HepG2 (cell line): ENCODE measurements at regions not wholly inside any gene's neighbourhood (a gene's known extent, or its start where the extent isn't known, plus 50 kb on each side); places are given as distances from the start of the nearest gene placed in this dataset.

Experiments
- ATAC-seq: fragments of 200-7000 bp; cut with Tn5 transposase; 3 replicates; pipeline ENCODE4 v1.9.1; 2020; ENCODE audit warnings: mild to moderate bottlenecking, moderate library complexity
- BruUV-seq: library from RNA; stranded (reverse); fragments of 400-500 nt; replicated peaks from 2 replicates; lab custom pipeline; 2021; lab: Mats Ljungman, UMichigan
- CTCF ChIA-PET: fragments of 300-600 bp; formaldehyde crosslinking; extraction: SDS; loops from one replicate; lab custom pipeline; 2021; ENCODE audit warnings: low total read pairs, inconsistent platforms, low intra/inter-chr PET ratio; lab: Yijun Ruan, JAX
- POLR2A ChIA-PET: fragments of 350-600 bp; sonication (Branson Sonifier 250); formaldehyde crosslinking; loops from one replicate; lab custom pipeline; 2020; ENCODE audit warnings: antibody characterized with exemption, inconsistent platforms; lab: Yijun Ruan, JAX
- DNase-seq: peaks from one replicate; pipeline ENCODE4 v3.0.0-alpha.2; 2015; ENCODE audit warnings: low spot score
- FAIRE-seq: peaks from 3 replicates; lab custom pipeline; 2011; peaks lifted over from hg19 to GRCh38; lab: Jason Lieb, UNC
- H2AFZ ChIP-seq: one replicate; pipeline ENCODE4 v1.6.1; 2011; ENCODE audit warnings: low read length, inconsistent platforms
- H3K27ac ChIP-seq: fragments of 300-600 bp; 3 replicates; pipeline ENCODE4 v1.8.0; 2011; ENCODE audit warnings: mixed run types, mild to moderate bottlenecking, mixed read lengths, low read length, inconsistent platforms; ENCODE audit not compliant: insufficient read depth; ENCODE audit errors: extremely low read length
- H3K27me3 ChIP-seq, 2 experiments: fragments of 200-600 bp in 1 of 2; 2 replicates in 1 of 2; 3 replicates in 1 of 2; pipeline versions ENCODE4 v1.6.0 to v1.8.0; 2011; ENCODE audit warnings: low read length in 2 of 2, mild to moderate bottlenecking in 2 of 2, moderate library complexity in 2 of 2, inconsistent platforms in 1 of 2; ENCODE audit not compliant: insufficient read depth in 2 of 2, control insufficient read depth in 1 of 2
- H3K36me3 ChIP-seq, 2 experiments: fragments of 200-600 bp in 1 of 2; replicated peaks in 1 of 2; 2 replicates in 1 of 2; 3 replicates in 1 of 2; pipeline versions ENCODE4 v1.5.1 to v1.8.0; 2011; ENCODE audit warnings: low read length in 2 of 2, inconsistent platforms in 1 of 2; ENCODE audit not compliant: insufficient read depth in 2 of 2, control insufficient read depth in 1 of 2
- H3K4me1 ChIP-seq: 2 replicates; pipeline ENCODE4 v1.5.1; 2012; ENCODE audit warnings: low read length, inconsistent platforms; ENCODE audit not compliant: insufficient read depth
- H3K4me2 ChIP-seq: 2 replicates; pipeline ENCODE4 v1.6.0; 2011; ENCODE audit warnings: low read depth, low read length, inconsistent platforms
- H3K4me3 ChIP-seq, 3 experiments: fragments of 200-600 bp in 1 of 3; sonication (generic), shearing (Covaris generic) in 1 of 3; replicated peaks in 1 of 3; 2 replicates each; pipeline ENCODE4 v1.5.1; 2011 to 2016; ENCODE audit warnings: low read length in 3 of 3, inconsistent platforms in 2 of 3, low read depth in 2 of 3, mild to moderate bottlenecking in 2 of 3, control low read depth in 1 of 3, mixed read lengths in 1 of 3; ENCODE audit not compliant: insufficient read depth in 1 of 3
- H3K79me2 ChIP-seq: one replicate; pipeline ENCODE4 v1.6.1; 2011; ENCODE audit warnings: low read length, inconsistent platforms; ENCODE audit not compliant: insufficient read depth
- H3K9ac ChIP-seq: 2 replicates; pipeline ENCODE4 v1.6.0; 2011; ENCODE audit warnings: mild to moderate bottlenecking, low read depth, low read length, inconsistent platforms; ENCODE audit not compliant: insufficient read depth
- H3K9me3 ChIP-seq: 2 replicates; pipeline ENCODE4 v1.5.1; 2012; ENCODE audit warnings: mild to moderate bottlenecking, low read length
- H4K20me1 ChIP-seq: 2 replicates; pipeline ENCODE4 v1.6.0; 2011; ENCODE audit warnings: inconsistent platforms, mild to moderate bottlenecking, low read length, moderate library complexity; ENCODE audit not compliant: insufficient read depth
- CC2D1A ChIP-seq: sonication (generic); formaldehyde crosslinking; IDR thresholded peaks from 2 replicates; pipeline ENCODE4 v1.8.1; 2023; ENCODE audit warnings: mild to moderate bottlenecking, missing genetic modification reagents
- MLXIP ChIP-seq: sonication (generic); formaldehyde crosslinking; IDR thresholded peaks from 2 replicates; pipeline ENCODE4 v1.9.0; 2021; ENCODE audit warnings: missing genetic modification reagents, borderline replicate concordance
- NCOA5 ChIP-seq: sonication (generic); formaldehyde crosslinking; IDR thresholded peaks from 2 replicates; pipeline ENCODE4 v1.4.0; 2020; ENCODE audit warnings: missing genetic modification reagents
- POLR2G ChIP-seq: fragments of 200-400 bp; formaldehyde crosslinking; IDR thresholded peaks from 2 replicates; pipeline ENCODE4 v1.6.1; 2018; ENCODE audit warnings: mild to moderate bottlenecking, low read depth, low read length, moderate library complexity
- WGBS: methylation state at CpG from one replicate; pipeline ENCODE4 v1.1.6; 2017; ENCODE audit warnings: low lambda C conversion rate; 5-methylcytosine and 5-hydroxymethylcytosine counted together
- in situ Hi-C: cut with HindIII; loops from 2 replicates; pipeline ENCODE4 v1.10.0; 2017; ENCODE audit warnings: low pct_unique_long_range_greater_than_20kb; ENCODE audit not compliant: extremely low pct_ligation_motif_present
- intact Hi-C: fragments of 100-400 bp; cut with micrococcal nuclease; formaldehyde crosslinking; loops from one replicate; pipeline ENCODE4 v1.10.0; 2022; ENCODE audit not compliant: unreplicated experiment

GRCh38 chr5:172573986-172574870 lies 66.8 kb upstream of the NEURL1B start:
- WGBS = 28% methylated on average over 11 of the region's 12 CpGs
- Histone ChIP-seq H3K36me3 (no peaks in the 10 kb centered on the region), H3K4me1 (peaks cover 9% of the 10 kb centered on the region), H4K20me1 (no peaks in the 10 kb centered on the region), H3K9ac (no peak overlapping the region), H3K79me2 (no peaks in the 10 kb centered on the region), H2AFZ (no peak overlapping the region), H3K27me3 (peaks cover 8 to 19% of the 10 kb centered on the region in 2 experiments; a peak in 3 of 5 replicates), H3K27ac (no peak overlapping the region), H3K9me3 (no peaks in the 10 kb centered on the region), H3K4me3 (no peak overlapping the region), H3K4me2 (no peak overlapping the region)
- TF ChIP-seq CC2D1A (CRISPR knock-in tag) (no peak), NCOA5 (CRISPR knock-in tag) (no peak), MLXIP (CRISPR knock-in tag) (no peak), POLR2G (no peak)
- ATAC-seq (no peak), FAIRE-seq (no peak), DNase-seq (no peak)
- POLR2A ChIA-PET = no interaction called here
- intact Hi-C loops (no loop called here), in situ Hi-C loops (no loop called here)
- CTCF ChIA-PET = no interaction called here
- no TSS peak for BruUV-seq
